HG03060 (cell line): ENCODE measurements at regions not wholly inside any gene's neighbourhood (a gene's known extent, or its start where the extent isn't known, plus 50 kb on each side); places are given as distances from the start of the nearest gene placed in this dataset.

Experiments
- ATAC-seq: cut with Tn5 transposase; IDR thresholded peaks from one replicate; pipeline ENCODE4 v1.9.1; 2021; ENCODE audit warnings: low read depth, moderate number of reproducible peaks; ENCODE audit not compliant: unreplicated experiment

GRCh38 chr5:155480731-155481131 lies 467.2 kb downstream of the KIF4B start:
- no peak for ATAC-seq

DNA sequence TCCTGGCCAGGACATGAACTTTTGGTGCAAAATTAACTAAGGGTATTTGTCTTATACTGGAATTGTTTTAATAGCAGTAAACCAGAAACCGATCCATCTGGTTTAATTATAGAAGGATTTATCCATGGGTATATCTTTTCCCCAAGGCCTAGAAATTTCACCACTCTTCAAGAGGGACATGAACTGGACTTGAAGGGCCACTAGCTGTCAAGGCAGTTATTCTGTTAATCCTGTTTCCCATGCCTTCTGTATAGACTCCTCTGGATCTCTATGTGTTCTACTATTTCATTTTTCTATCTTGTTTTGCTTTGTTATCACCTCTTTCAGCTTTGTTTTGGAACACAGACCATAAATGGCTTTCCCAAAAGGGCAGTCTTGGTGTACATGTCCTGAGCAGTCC lies 467.6 kb downstream of the KIF4B start:
- ATAC-seq, result no peak

GRCh38 chr5:155482428-155482827 lies 468.9 kb downstream of the KIF4B start:
- no peak for ATAC-seq

DNA sequence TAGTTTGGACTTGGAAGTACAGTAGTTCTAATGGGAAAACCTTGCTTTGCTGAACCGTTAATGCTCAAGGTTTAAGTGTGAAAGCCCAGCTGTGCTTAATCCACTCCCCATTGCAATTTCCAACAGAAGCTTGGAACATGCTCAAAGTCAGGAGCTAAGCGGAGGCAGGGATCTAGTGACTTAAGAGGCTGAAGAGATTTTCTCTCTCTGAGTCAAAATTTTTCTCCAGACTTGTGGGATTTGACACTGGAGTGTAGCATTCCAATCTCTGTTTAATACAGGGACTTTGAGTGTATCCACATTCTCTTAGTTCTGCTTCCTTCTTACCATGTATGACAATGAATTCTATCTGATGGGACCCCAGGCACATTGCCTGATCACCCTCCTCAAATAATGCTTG lies 471.8 kb downstream of the KIF4B start:
- ATAC-seq, result no peak

- ATAC-seq, result no peak
Observed at GRCh38 chr5:155489949-155490348, 476.4 kb downstream of the KIF4B start.

DNA sequence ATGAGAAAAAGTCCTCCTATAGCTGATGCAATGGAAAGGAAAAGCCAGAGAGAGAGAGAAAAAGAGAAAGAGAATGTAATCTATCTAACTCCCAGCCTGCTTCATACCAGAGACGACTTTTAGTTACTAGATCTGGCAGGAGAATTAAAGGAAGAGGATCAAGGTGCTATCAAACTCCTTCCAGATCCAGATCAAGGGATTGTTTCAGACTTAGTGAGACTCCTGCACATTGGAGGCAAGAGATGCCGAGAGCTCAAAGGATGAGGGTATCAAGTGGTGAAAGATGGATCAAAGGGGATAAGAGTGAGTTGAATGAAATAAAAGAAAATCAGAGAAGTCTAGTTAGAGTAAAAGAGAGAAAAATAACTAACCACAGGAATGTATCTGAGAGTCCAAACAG lies 478.6 kb downstream of the KIF4B start:
- ATAC-seq, result no peak

DNA sequence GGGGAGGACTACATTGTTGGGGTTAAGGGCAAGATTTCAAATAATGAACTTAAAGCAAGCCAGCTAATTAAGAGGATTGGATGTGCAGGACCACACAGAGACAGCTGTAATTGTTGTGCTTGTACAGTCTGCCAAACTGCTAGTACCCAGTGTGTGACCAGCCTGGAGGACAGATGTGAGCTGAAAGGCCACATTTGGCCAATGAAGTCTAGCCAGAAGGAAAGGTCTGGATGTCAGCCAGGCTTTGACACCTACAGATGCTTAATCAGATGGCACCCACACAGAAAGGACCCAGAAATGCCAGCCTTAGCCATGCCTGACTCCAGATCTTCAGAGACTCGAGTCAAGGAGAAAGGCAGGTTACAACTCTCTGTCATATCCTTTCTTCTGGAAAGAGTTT lies 491.1 kb downstream of the KIF4B start:
- ATAC-seq, result no peak

- no peak for ATAC-seq
Observed at GRCh38 chr5:155507363-155507762, 493.8 kb downstream of the KIF4B start.

GRCh38 chr5:155508673-155509072 lies 495.1 kb downstream of the KIF4B start:
- no peak for ATAC-seq

DNA sequence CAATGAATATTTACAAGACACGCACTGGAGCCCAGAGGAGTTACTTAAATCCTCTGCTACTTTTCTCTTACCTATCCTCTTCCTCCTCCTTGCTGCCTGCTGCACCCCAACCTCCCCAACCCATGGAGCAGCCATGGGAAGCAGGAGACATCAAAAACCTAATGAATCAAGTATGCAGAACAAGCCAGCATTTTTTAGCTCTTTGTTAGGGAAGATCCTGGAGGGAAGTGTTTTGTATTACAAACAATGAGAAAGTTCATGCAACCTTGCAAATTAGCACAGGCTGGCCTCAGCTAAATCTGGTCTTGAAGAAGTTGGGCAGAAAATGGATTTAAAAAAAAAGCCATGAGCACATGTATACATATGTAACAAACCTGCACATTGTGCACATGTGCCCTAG lies 498.8 kb downstream of the KIF4B start:
- ATAC-seq, result no peak

DNA sequence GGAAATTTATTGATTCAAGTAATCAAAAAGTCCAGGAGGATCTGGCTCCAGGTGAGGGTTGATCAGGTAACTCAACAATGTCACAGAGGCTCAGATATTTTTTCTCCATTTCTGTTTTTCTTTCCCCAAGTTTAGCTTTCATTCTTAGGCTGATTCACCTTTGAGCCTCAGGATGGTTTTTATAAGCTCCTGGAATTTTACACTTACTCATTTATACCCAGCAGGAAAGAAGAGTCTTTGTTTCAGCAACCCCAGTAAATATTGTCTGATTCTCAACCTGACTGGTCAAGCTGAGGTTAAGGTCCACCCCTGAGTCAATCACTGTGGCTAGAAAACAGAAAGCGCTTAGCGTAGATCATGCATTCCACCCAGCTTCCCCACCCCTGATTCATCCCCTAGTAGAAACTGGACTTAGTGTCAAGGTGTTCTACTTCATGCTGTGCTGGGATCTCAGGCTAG lies 500.6 kb downstream of the KIF4B start:
- ATAC-seq, result no peak

DNA sequence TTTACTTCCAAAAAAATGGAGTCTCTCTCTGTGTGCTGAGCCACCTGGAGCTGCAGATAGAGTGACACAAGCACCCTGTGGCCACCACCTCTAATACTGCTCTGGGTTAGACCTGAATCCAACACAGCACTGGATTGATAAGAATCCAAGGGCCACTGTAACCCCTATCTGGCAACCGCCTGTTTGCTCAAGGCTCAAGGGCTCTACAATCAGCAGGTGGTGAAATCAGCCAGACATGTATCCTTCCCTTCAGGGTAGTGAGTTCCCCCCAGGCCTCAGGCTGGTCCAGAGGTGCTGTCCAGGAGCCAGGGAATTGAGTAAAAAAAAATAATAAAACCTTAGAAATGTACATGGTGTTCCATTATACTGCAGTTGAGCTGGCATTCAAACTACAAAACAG lies 509.0 kb downstream of the KIF4B start:
- no peak for ATAC-seq

- no peak for ATAC-seq
Observed at GRCh38 chr5:155529362-155529761, 515.8 kb downstream of the KIF4B start.

GRCh38 chr5:155530046-155530445 lies 516.5 kb downstream of the KIF4B start:
- ATAC-seq, result no peak

GRCh38 chr5:155532621-155533311 lies 519.2 kb downstream of the KIF4B start:
- no peak for ATAC-seq

DNA sequence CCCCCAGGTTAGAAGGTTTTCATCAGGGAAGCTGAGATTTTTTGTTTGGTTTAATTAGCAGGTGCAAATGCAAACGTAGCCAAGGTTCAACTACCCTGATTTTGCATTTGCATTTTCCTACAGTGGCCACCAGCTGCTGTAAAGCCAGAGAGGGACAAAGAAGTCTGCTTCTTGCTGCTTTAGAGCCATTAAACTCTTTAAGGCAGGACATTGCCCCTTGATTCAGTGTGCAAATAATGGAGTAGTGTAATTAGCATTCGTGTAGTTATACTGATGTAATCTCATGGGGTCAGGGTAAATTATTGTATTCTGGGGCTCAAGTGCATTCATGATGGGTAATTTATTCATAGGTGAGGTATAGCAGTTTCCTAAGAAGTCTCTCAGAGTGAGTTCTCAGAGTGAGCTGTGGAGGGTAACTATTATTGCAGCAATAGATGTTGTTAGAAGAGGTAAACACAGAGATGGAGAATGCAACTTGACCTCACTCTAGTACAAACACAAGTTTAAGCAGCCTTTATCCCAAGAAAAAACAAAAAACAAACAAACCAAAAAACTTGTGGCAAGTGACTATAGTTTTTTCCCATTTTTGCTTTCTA lies 526.5 kb downstream of the KIF4B start:
- ATAC-seq, result no peak

GRCh38 chr5:155546075-155546474 lies 532.5 kb downstream of the KIF4B start:
- no peak for ATAC-seq

DNA sequence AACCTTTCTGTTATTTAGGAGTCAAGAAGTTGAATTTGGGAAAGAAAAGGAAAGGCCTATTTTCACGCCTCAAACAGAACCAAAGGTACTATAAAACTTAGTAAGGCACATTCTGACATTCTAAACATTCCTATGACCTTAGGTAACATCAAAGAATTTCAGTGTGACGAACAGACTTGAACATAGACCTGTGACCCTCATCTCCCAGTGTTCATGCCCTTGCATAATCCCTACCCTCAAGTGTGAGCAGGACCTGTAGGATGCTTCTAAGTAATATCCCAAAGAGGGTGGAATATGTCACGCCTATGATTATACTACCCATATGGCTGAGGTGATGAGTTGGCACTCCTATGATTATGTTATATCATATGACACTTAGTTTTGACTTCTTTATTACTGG lies 540.9 kb downstream of the KIF4B start:
- ATAC-seq, result no peak

- no peak for ATAC-seq
Observed at GRCh38 chr5:155556222-155556621, 542.7 kb downstream of the KIF4B start.

DNA sequence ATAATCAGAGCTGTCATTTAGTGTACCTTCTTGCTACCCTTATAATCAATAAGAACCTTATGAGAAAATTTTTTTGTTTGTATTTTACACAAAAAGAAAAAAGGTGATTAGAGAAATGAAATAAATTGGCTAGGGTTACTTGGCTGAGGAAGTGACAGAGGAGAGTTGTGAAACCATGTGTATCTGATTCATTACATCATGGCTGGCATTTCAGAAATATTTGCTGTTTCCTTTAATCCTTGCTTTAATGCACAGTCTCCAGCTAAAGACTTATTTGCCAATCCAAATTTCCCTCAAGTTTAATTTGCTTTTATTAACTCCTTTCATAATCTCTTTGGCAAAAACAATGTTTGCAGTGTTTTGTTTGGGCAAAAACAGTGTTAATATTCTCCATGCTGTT lies 543.1 kb downstream of the KIF4B start:
- ATAC-seq, result no peak

GRCh38 chr5:155562158-155562557 lies 548.6 kb downstream of the KIF4B start:
- no peak for ATAC-seq

GRCh38 chr5:155564541-155564940 lies 551.0 kb downstream of the KIF4B start:
- ATAC-seq, result no peak
